ENCODE measurements at regions not wholly inside any gene's neighbourhood (a gene's known extent, or its start where the extent isn't known, plus 50 kb on each side); places are given as distances from the start of the nearest gene placed in this dataset.

- Histone ChIP-seq H2AFZ (ENCODE audit: low read length) (peak overlapping the region; percentile 58), H3K36me3 (ENCODE audit: insufficient read depth, low read length) (no peaks in the 10 kb centered on the region), H4K20me1 (ENCODE audit: insufficient read depth, low read length) (no peaks in the 10 kb centered on the region), H3K27me3 (ENCODE audit: insufficient read depth, low read length) (peaks cover 8% of the 10 kb centered on the region), H3K79me2 (ENCODE audit: insufficient read depth, low read length) (no peaks in the 10 kb centered on the region), H3K4me3 (ENCODE audit: insufficient read depth, low read length) (no peak overlapping the region), H3K4me1 (ENCODE audit: insufficient read depth, low read length) (peaks cover 2% of the 10 kb centered on the region), H3K9me3 (ENCODE audit: low read depth, low read length) (no peaks in the 10 kb centered on the region), H3K4me2 (ENCODE audit: insufficient read depth, low read length) (no peak overlapping the region), H3K27ac (ENCODE audit: low read depth, low read length) (no peak overlapping the region)
- no peak for TF ChIP-seq CTCF (IDR thresholded peaks at IDR 0.05; ENCODE audit: extremely low read depth, low read depth, low read length)
- no peak for DNase-seq (ENCODE audit: insufficient read length, low spot score, missing footprints)
Observed at GRCh38 chrX:46380148-46380752, 165.0 kb downstream of the ZNF674 start.

GRCh38 chrX:46376246-46376885 is 168.9 kb downstream of the ZNF674 start:
- no peaks in the 10 kb centered on the region for H3K79me2 ChIP-seq (ENCODE audit: insufficient read depth, low read length)
- DNase-seq (ENCODE audit: insufficient read length, low spot score, missing footprints) = no peak
- H3K4me3 ChIP-seq (ENCODE audit: insufficient read depth, low read length) = no peak overlapping the region
- TF ChIP-seq CTCF (IDR thresholded peaks at IDR 0.05; ENCODE audit: extremely low read depth, low read depth, low read length) = peak; percentile 58
- H3K4me2 ChIP-seq (ENCODE audit: insufficient read depth, low read length) = no peak overlapping the region
- peak overlapping the region; percentile 39 for H3K27ac ChIP-seq (ENCODE audit: low read depth, low read length)
- peak overlapping the region; percentile 25 for H2AFZ ChIP-seq (ENCODE audit: low read length)
- no peaks in the 10 kb centered on the region for H4K20me1 ChIP-seq (ENCODE audit: insufficient read depth, low read length)
- H3K36me3 ChIP-seq (ENCODE audit: insufficient read depth, low read length) = no peaks in the 10 kb centered on the region
- H3K9me3 ChIP-seq (ENCODE audit: low read depth, low read length) = no peaks in the 10 kb centered on the region
- peaks cover 7% of the 10 kb centered on the region for H3K27me3 ChIP-seq (ENCODE audit: insufficient read depth, low read length)
- peaks cover 2% of the 10 kb centered on the region for H3K4me1 ChIP-seq (ENCODE audit: insufficient read depth, low read length)

GRCh38 chrX:46375831-46376230 is 169.4 kb downstream of the ZNF674 start:
- Histone ChIP-seq H3K36me3 (ENCODE audit: insufficient read depth, low read length) (no peaks in the 10 kb centered on the region), H3K79me2 (ENCODE audit: insufficient read depth, low read length) (no peaks in the 10 kb centered on the region), H3K27me3 (ENCODE audit: insufficient read depth, low read length) (peaks cover 6% of the 10 kb centered on the region), H3K4me2 (ENCODE audit: insufficient read depth, low read length) (no peak overlapping the region), H3K9me3 (ENCODE audit: low read depth, low read length) (no peaks in the 10 kb centered on the region), H3K27ac (ENCODE audit: low read depth, low read length) (no peak overlapping the region), H3K4me1 (ENCODE audit: insufficient read depth, low read length) (peaks cover 2% of the 10 kb centered on the region), H2AFZ (ENCODE audit: low read length) (no peak overlapping the region), H4K20me1 (ENCODE audit: insufficient read depth, low read length) (no peaks in the 10 kb centered on the region), H3K4me3 (ENCODE audit: insufficient read depth, low read length) (no peak overlapping the region)
- no peak for DNase-seq (ENCODE audit: insufficient read length, low spot score, missing footprints)
- TF ChIP-seq CTCF (IDR thresholded peaks at IDR 0.05; ENCODE audit: extremely low read depth, low read depth, low read length) = no peak

DNA sequence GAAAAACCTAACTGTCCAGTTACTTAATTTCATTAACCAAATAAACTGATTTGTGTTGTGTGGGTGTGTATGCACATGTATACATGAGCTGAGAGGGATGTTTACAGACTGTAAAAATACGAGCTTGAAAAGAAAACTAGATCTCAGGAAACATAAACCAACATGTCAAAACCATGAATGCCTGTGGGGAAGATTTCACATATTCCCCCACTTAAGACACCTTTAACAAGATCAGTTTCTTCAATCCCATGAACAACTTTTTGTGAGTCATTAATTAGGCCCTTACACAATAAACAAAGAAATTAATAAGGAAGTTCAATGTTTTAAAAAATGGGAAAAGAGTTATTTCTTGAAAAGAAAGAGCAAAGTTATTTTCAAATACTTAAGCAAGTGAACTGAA is 170.8 kb downstream of the ZNF674 start:
- Histone ChIP-seq H2AFZ (ENCODE audit: low read length) (no peak overlapping the region), H3K36me3 (ENCODE audit: insufficient read depth, low read length) (no peaks in the 10 kb centered on the region), H3K27me3 (ENCODE audit: insufficient read depth, low read length) (peaks cover 6% of the 10 kb centered on the region), H3K4me2 (ENCODE audit: insufficient read depth, low read length) (no peak overlapping the region), H4K20me1 (ENCODE audit: insufficient read depth, low read length) (no peaks in the 10 kb centered on the region), H3K9me3 (ENCODE audit: low read depth, low read length) (no peaks in the 10 kb centered on the region), H3K79me2 (ENCODE audit: insufficient read depth, low read length) (no peaks in the 10 kb centered on the region), H3K4me3 (ENCODE audit: insufficient read depth, low read length) (no peak overlapping the region), H3K4me1 (ENCODE audit: insufficient read depth, low read length) (peaks cover 2% of the 10 kb centered on the region), H3K27ac (ENCODE audit: low read depth, low read length) (no peak overlapping the region)
- TF ChIP-seq CTCF (IDR thresholded peaks at IDR 0.05; ENCODE audit: extremely low read depth, low read depth, low read length) = no peak
- DNase-seq (ENCODE audit: insufficient read length, low spot score, missing footprints) = no peak
